ENCODE measurements at regions not wholly inside any gene's neighbourhood (a gene's known extent, or its start where the extent isn't known, plus 50 kb on each side); places are given as distances from the start of the nearest gene placed in this dataset.

- TF ChIP-seq CBFB (CRISPR knock-in tag; IDR thresholded peaks at IDR 0.05; ENCODE audit: low read depth) (no peak), NR3C1 (CRISPR knock-in tag; conservative IDR thresholded peaks at IDR 0.05; ENCODE audit: low read depth) (no peak), NR2C2 (CRISPR knock-in tag; IDR thresholded peaks at IDR 0.05) (no peak), SMAD3 (CRISPR knock-in tag; IDR thresholded peaks at IDR 0.05; ENCODE audit: borderline replicate concordance) (no peak), CTCF (IDR thresholded peaks at IDR 0.05) (no peak), NFYB (CRISPR knock-in tag; conservative IDR thresholded peaks at IDR 0.05; ENCODE audit: low read depth) (no peak), SOX15 (CRISPR knock-in tag; IDR thresholded peaks at IDR 0.05) (no peak), FOXP1 (CRISPR knock-in tag; IDR thresholded peaks at IDR 0.05; ENCODE audit: borderline replicate concordance) (no peak), MAX (CRISPR knock-in tag; IDR thresholded peaks at IDR 0.05) (no peak), USF2 (CRISPR knock-in tag; IDR thresholded peaks at IDR 0.05) (no peak)
These were observed 67.8 kb upstream of the AKR1E2 start for GRCh38 chr10:4758256-4758655.
